ENCODE measurements at regions not wholly inside any gene's neighbourhood (a gene's known extent, or its start where the extent isn't known, plus 50 kb on each side); places are given as distances from the start of the nearest gene placed in this dataset.

- Histone ChIP-seq H3K4me1 (ENCODE audit: insufficient read depth) (no peaks in the 10 kb centered on the region), H2AFZ (no peak overlapping the region), H4K20me1 (ENCODE audit: insufficient read depth, poor library complexity, severe bottlenecking) (no peaks in the 10 kb centered on the region), H3K27me3 (no peaks in the 10 kb centered on the region), H3K4me3 (no peak overlapping the region), H3K36me3 (replicated peaks; ENCODE audit: insufficient read depth, low read depth) (no peaks in the 10 kb centered on the region), H3K9me2 (replicated peaks; ENCODE audit: insufficient read depth) (no peaks in the 10 kb centered on the region), H3K9me3 (ENCODE audit: low read depth) (no peaks in the 10 kb centered on the region), H3K4me2 (no peak overlapping the region), H3K27ac (no peak overlapping the region), H3K79me2 (no peaks in the 10 kb centered on the region)
- WGBS (ENCODE audit: low lambda C conversion rate, missing lambda C conversion rate): 82% methylated on average over 3 of the region's 3 CpGs
- DNase-seq (ENCODE audit: low spot score): no peak
- no peak for TF ChIP-seq EZH2phosphoT487 (IDR thresholded peaks at IDR 0.05; ENCODE audit: low read depth, severe bottlenecking, unreplicated experiment)
- TF ChIP-seq EZH2 (IDR thresholded peaks at IDR 0.05; ENCODE audit: borderline replicate concordance): no peak
- TF ChIP-seq, protein P1, sequence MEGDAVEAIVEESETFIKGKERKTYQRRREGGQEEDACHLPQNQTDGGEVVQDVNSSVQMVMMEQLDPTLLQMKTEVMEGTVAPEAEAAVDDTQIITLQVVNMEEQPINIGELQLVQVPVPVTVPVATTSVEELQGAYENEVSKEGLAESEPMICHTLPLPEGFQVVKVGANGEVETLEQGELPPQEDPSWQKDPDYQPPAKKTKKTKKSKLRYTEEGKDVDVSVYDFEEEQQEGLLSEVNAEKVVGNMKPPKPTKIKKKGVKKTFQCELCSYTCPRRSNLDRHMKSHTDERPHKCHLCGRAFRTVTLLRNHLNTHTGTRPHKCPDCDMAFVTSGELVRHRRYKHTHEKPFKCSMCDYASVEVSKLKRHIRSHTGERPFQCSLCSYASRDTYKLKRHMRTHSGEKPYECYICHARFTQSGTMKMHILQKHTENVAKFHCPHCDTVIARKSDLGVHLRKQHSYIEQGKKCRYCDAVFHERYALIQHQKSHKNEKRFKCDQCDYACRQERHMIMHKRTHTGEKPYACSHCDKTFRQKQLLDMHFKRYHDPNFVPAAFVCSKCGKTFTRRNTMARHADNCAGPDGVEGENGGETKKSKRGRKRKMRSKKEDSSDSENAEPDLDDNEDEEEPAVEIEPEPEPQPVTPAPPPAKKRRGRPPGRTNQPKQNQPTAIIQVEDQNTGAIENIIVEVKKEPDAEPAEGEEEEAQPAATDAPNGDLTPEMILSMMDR (IDR thresholded peaks at IDR 0.05; ENCODE audit: poor library complexity): no peak
Observed at GRCh38 chr6:23200946-23201345, 631.6 kb downstream of the HDGFL1 start.

DNA sequence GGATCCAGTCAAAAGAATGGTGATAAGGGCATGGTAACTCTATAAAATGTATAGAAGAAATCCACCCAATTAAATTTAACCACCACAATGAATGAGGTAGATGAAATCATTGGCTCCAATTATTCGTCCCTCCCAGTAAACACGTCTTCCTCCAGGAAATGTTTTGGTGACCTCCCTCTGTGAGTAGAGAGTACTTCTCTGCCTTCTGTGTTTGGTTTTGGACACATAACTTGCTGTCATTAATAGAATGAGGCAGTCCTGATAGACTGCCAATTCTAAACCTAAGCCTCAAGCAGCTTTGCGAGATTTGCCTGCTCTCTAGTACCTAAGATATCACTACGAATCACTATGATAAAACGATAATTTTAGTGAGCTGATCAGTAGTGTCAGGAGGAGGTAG is 632.8 kb downstream of the HDGFL1 start:
- Histone ChIP-seq H3K27me3 (no peaks in the 10 kb centered on the region), H3K4me1 (ENCODE audit: insufficient read depth) (no peaks in the 10 kb centered on the region), H4K20me1 (ENCODE audit: insufficient read depth, poor library complexity, severe bottlenecking) (no peaks in the 10 kb centered on the region), H3K36me3 (replicated peaks; ENCODE audit: insufficient read depth, low read depth) (no peaks in the 10 kb centered on the region), H3K27ac (no peak overlapping the region), H3K4me2 (no peak overlapping the region), H3K79me2 (no peaks in the 10 kb centered on the region), H3K4me3 (no peak overlapping the region), H3K9me3 (ENCODE audit: low read depth) (no peaks in the 10 kb centered on the region), H3K9me2 (replicated peaks; ENCODE audit: insufficient read depth) (no peaks in the 10 kb centered on the region), H2AFZ (no peak overlapping the region)
- DNase-seq (ENCODE audit: low spot score): no peak
- WGBS (ENCODE audit: low lambda C conversion rate, missing lambda C conversion rate): 54% methylated on average over 5 of the region's 5 CpGs
- TF ChIP-seq EZH2 (IDR thresholded peaks at IDR 0.05; ENCODE audit: borderline replicate concordance) (no peak), EZH2phosphoT487 (IDR thresholded peaks at IDR 0.05; ENCODE audit: low read depth, severe bottlenecking, unreplicated experiment) (no peak)
- TF ChIP-seq, protein P1 (IDR thresholded peaks at IDR 0.05; ENCODE audit: poor library complexity): no peak

DNA sequence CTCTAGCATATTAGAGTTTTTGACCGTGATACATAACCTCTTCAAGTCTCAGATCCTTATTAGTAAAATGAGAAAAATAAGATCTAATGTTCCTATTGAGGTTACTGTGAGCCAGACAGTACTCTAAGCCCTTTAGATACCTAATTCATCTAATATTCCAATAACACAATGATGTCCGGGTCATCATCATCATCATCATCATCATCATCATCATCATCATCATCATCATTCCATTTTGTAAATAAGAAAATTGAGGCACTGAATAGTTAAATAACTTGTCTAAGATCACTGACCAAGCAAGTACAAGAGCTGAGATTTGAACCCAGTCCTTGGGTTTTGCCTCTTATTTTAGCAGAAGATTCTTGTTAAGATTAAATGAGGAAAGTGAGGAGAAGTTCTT is 643.0 kb downstream of the HDGFL1 start:
- H3K9me3 ChIP-seq (ENCODE audit: low read depth): no peaks in the 10 kb centered on the region

More for the DNA sequence above, 643.0 kb downstream of the HDGFL1 start:
- Histone ChIP-seq H3K27me3 (no peaks in the 10 kb centered on the region), H3K4me1 (ENCODE audit: insufficient read depth) (no peaks in the 10 kb centered on the region), H3K27ac (no peak overlapping the region), H3K9me2 (replicated peaks; ENCODE audit: insufficient read depth) (no peaks in the 10 kb centered on the region), H3K79me2 (no peaks in the 10 kb centered on the region), H2AFZ (no peak overlapping the region), H4K20me1 (ENCODE audit: insufficient read depth, poor library complexity, severe bottlenecking) (no peaks in the 10 kb centered on the region), H3K36me3 (replicated peaks; ENCODE audit: insufficient read depth, low read depth) (no peaks in the 10 kb centered on the region), H3K4me2 (no peak overlapping the region), H3K4me3 (no peak overlapping the region)
- WGBS (ENCODE audit: low lambda C conversion rate, missing lambda C conversion rate): 52% methylated on average over 2 of the region's 2 CpGs
- TF ChIP-seq, protein P1 (IDR thresholded peaks at IDR 0.05; ENCODE audit: poor library complexity): no peak
- no peak for TF ChIP-seq EZH2phosphoT487 (IDR thresholded peaks at IDR 0.05; ENCODE audit: low read depth, severe bottlenecking, unreplicated experiment)
- no peak for TF ChIP-seq EZH2 (IDR thresholded peaks at IDR 0.05; ENCODE audit: borderline replicate concordance)
- no peak for DNase-seq (ENCODE audit: low spot score)
